ENCODE measurements at regions not wholly inside any gene's neighbourhood (a gene's known extent, or its start where the extent isn't known, plus 50 kb on each side); places are given as distances from the start of the nearest gene placed in this dataset.
"Not testable (repeated sequence)": the region's sequence is repeated elsewhere in the genome, so short reads cannot be mapped to it uniquely, and the experiment has no call there.

DNA sequence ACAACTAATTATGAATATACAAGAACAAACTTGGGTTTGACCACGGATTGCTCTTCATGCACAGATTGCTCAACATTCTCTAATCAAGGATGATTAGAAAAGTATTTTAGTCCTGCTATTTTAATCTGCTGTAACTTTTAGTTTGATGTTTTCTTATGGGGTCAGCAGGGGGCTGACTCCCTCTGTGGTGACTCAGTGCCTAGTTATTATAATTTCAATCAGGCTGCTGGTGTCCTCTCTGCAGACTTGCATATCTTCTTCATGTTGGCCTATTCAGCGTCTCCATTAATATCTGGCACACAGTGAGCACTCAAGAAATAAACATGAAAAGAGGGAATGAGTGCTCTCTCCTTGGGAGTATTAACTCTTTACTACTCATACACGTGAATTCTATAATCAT lies 223.8 kb upstream of the DDI1 start:
- DNase-seq = no peak

DNA sequence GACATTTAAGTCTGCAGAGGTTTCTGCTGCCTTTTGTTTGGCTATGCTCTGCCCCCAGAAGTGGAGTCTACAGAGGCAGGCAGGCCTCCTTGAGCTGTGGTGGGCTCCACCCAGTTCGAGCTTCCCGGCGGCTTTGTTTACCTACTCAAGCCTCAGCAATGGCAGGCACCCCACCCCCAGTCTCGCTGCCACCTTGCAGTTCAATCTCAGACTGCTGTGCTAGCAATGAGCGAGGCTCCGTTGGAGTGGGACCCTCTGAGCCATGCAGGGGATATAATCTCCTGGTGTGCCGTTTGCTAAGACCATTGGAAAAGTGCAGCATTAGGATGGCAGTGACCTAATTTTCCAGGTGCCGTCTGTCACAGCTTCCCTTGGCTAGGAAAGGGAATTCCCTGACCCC lies 216.1 kb upstream of the DDI1 start:
- DNase-seq = not testable (repeated sequence)

DNA sequence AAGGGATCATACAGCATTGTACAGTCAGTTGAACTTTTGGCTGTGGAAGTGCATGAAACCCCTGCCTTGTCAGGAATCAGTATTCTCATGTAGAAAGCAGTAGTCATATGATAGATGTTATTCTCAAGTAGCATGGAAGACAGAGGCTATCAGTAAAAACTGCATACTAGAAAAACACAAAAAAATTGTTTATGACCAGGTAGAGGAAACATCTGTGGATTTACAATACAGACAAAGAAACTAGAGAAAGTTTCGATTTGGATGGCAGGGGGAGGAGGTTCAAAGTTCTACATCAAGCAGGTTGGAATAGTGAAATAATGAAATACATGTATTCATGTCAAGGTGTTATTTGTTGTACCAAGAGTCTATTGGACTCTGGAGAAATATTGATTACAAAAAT lies 212.3 kb upstream of the DDI1 start:
- DNase-seq = no peak

DNA sequence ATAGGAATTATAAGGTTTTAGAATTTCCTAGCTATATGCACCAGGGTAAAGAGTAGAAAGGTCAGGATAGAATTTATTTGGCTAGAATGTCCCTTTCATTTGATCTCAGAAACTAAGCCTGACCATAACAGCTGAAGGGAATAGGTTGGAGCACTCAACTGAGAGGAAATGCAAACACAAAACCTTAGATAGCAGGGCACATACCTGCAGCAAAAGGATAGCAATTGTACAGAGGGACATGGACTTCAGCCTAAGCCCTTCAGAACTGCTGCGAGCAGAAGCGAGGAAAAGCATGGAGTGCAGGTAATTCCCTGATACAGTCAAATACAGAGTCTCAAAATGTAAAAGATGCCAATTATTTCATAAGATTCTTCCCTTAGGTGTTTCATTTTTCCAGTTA lies 211.0 kb upstream of the DDI1 start:
- no peak for DNase-seq

DNA sequence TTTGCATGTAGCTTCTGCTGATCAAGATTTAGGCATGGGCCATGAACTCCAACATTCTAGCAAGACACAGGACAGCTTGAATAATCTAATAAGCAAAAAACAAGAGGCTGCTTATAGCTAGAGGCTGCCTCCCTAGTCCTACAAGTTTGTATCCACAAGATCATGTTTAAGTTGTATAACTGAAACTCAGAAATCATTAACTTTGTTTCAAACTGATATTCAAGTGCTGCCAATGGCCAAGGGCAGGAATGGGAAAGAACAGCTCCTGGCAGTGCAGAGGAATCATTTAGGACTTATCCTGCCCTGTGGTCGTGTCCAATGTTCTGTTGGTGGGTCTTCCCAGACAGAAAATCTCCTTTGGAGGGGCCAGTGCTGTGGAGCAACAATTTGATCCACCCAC lies 209.6 kb upstream of the DDI1 start:
- DNase-seq = no peak

DNA sequence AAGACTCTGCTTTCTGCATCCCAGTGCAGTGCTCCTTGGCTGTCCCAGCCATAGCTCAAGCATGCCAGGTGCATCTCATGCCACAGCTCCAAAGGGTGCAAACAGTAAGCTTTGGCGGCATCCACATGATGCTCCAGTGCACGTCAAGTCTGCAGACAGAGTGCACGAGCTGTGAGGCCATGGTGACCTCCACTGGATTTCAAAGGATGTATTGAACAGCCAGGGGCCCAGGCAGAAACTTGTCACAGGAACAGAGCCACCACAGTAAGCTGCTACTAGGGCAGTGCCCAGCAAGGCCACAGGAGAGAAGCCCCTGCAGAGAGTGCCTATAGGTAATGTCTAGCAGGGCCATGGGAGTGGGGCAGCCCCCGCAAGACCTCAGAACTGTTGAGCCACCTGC lies 206.8 kb upstream of the DDI1 start:
- DNase-seq = no peak

DNA sequence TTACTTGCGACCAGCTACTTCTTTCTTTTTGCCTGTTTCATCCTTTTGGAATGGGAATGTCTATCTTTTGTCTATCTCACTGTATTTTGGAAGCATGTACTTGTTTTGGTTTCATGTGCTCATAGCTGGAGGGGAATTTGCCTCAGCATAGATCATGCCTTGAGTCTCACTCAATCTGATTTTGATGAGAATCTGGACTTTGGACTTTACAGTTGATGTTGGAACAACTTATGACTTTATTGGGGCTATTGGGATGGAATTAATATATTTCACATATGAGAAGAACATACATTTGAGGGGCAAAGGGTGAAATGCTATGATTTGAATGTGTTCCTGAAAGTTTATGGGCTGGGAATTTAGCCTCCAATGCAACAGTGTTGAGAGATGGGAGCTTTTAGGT lies 206.2 kb upstream of the DDI1 start:
- DNase-seq = no peak

DNA sequence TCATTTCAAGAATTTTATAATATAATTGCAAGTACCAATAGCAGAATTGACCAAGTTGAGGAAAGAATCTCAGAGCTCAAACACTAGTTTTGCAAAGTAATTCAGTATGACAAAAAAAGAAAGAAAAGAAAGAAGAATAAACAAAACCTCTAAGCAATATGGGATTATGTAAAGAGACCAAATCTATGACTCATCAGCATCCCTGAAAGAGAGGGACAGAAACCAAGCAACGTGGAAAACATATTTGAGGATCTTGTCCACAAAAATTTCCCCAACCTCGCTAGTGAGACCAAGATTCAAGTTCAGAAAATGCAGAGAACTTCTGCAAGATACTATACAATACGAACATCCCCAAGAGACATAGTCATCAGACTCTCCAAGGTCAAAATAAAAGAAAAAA lies 203.7 kb upstream of the DDI1 start:
- no peak for DNase-seq

DNA sequence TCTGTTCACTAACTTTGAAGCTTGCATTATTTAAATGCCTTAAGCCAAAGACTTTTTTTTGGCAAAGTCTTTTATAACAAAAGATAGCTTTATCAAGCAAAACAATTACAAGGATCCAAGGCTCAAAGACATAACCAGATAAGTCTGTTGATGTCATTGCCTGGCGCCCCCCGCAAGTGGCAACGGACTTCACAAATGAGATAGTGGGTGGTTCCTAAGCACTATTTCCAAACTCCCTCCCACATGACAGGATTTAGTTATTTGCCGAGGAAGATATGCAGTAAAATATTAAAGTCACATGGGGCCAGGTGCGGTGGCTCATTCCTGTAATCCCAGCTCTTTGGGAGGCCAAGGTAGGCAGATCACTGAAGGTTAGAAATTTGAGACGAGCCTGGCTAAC lies 194.2 kb upstream of the DDI1 start:
- DNase-seq = no peak

DNA sequence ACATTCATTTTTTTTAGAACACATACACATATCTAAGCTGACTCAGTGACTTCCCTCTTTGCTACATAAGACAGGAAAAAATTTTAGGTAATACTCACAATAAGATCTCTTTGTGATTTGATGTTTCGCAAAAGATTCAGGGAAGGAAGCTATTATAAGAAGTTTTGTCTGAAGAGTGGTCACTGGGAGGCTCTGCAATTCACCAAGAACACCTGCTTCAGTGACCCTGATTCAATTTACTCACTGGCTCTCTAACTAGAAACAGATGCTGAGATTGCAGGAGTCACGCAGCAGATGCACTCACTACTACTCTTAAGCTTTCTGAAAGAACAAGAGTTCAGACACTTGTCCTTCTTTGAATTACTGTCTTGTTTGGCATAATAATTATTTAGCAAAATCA lies 193.6 kb upstream of the DDI1 start:
- no peak for DNase-seq

DNA sequence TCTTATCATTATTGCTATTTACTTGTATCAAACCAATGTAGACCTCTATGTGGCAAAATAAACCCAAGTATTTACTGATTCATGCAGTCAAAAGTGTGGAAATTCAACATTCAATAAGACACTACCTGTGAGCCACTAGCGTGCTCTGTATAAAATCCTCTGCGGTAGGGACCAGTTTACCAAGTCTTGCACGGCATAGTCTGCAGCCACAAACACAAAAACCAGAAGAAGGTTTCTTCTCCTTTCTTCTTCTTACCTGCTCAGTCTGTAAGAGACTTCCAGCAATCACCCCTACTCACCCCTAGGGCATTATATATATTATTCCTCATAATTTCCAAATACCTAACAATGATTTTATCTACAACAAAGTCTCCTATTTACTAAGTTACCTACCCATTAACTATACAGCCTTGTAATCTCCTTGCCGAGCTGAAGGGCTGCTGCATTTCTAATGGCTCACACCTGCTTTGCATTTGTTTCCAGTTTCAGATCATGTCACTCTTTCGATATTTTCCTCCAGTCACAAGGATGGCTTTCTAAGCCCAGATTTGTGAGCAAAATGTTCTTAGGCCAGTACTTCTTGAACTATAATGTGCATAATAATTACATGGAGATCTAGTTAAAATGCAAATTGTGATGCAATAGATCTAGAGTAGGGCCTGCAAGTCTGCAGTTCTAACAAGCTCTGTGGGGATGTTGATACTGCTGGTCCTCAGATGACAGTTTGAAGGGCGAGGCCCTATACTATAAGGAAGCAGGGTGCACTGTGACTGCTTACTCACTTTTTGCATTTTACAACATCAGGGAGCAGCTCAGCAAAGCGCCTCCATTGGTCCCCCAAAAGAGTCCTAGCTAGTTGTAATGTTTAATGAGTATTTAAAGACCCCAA lies 191.9 kb upstream of the DDI1 start:
- no peak for DNase-seq

DNA sequence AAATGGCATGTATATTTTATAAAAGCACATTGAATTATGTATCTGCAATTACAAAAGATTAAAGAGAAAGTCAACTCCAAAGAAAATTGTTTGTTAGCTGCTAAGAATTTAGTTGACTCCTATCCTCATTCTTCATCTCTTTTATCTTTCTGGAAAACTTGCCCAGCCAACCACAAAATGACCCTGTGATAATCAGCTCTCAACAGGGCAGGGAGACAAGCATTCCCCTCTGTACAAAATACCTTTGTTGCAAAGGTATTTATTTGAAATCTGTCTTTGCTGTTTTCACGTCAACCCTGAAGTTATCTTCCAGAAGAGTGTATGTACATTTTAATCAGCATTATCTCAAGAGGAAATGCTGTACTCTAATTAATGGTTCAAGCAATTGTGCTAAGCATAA lies 191.1 kb upstream of the DDI1 start:
- no peak for DNase-seq

DNA sequence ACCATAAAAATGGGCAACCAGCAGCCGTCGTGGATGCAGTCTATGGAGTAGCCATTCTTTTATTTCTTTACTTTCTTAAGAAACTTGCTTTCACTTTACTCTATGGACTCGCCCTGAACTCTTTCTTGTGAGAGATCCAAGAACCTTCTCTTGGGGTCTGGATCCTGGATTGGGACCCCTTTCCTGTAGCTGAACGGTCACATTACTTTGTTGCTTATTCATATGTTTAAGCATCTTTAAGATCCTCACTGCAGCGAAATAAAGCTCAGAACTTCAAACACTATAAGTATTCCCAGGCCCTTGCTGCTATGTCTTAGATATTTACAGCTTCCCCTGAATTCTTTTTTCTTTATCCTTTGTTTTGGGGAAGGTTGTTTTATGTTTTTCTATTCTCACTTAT lies 187.8 kb upstream of the DDI1 start:
- DNase-seq = no peak

DNA sequence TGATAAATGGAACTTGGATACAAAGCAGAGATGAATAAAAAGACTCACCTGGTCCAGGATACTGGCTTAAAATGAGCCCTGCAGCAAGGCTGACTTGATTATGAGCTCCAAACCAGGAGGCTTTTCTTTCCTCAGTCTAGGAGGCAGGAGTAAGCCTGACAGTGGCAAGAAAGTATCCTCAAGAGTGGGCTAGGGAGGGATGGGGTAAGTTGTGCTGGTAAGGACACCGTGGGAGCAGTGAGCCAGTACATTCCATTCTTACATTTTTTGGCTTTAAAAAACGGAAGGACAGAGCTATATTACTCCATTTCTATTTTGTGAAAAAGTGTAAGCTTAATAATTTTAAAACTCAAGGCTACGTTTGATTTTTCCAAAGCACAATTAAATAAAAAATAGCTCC lies 187.1 kb upstream of the DDI1 start:
- DNase-seq = no peak

DNA sequence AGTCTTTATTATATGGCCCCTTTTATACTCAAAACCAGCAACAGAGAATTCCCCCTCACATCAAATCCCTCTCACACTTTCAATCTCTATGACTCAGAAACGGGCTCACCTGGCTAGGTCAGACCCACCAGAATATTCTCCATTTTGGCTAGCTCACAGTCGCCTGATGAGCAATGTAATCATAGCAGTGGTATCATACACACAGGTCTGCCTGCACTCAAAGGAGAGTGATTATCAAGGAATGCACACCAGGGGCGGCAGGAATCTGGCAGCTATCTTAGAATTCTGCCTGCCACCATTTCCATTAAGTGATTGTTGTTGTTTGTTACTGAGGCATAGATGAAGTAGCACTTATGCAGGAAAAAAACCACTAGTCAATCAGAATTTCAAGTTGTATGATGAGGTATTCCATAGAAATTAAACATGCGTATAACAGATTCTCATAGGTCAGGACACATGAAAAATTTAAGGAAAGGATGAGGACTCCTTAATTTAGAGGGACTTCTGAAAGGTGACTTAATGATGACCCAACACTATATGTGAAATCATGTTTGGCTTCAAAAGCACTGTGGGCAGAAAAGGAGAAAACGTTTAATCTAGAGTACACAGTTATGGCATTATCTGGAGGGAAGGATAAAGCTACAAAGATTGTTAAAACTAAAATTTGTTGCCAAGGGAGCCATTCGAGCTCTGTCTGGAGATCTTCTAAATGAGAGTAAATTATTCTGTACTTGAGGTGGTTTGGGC lies 185.8 kb upstream of the DDI1 start:
- DNase-seq = no peak

DNA sequence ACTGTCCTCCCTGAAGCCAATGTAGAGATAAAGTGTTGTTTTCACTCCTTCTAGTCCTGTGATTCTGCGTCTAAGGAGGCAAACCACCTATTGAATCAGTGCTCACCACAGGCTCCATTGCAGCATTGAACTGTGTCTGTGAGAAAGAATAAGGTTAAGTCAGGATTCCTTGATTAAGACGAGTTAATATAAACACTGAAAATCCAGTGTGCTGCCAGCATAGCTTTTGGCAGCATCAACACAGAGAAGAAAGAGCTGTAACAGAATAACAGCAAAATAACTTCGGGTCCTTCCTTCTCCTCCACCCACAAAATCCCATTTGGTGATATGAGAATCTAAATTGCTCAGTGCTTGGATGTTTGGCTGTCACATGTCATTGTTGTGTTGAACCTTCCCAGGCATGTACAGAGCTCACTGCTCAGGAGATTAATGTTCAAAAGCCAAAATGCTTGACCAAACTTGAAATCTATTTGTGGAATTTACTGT lies 185.2 kb upstream of the DDI1 start:
- no peak for DNase-seq
